MM.1S (cell line): ENCODE measurements at regions not wholly inside any gene's neighbourhood (a gene's known extent, or its start where the extent isn't known, plus 50 kb on each side); places are given as distances from the start of the nearest gene placed in this dataset.

Experiments used
- DNase-seq: peaks from one replicate; pipeline ENCODE4 v3.0.0-alpha.2; 2015
- H2AFZ ChIP-seq: fragments of 300-600 bp; sonication (generic); 2 replicates; pipeline ENCODE4 v1.6.0; 2016; ENCODE audit warnings: antibody characterized with exemption, low read length
- H3F3A ChIP-seq: fragments of 300-600 bp; sonication (generic); 2 replicates; pipeline ENCODE4 v1.6.1; 2016; ENCODE audit warnings: mild to moderate bottlenecking, antibody characterized with exemption, low read length, moderate library complexity, mixed read lengths; ENCODE audit not compliant: insufficient read depth
- H3K27ac ChIP-seq: fragments of 300-600 bp; sonication (generic); 2 replicates; pipeline ENCODE4 v1.5.1; 2016; ENCODE audit warnings: mild to moderate bottlenecking, low read length
- H3K27me3 ChIP-seq: fragments of 300-600 bp; sonication (generic); replicated peaks from 2 replicates; pipeline ENCODE4 v1.6.0; 2016; ENCODE audit warnings: low read length; ENCODE audit not compliant: insufficient read depth
- H3K36me3 ChIP-seq: fragments of 300-600 bp; sonication (generic); replicated peaks from 2 replicates; pipeline ENCODE4 v1.6.1; 2016; ENCODE audit warnings: mild to moderate bottlenecking, low read length, mixed read lengths; ENCODE audit not compliant: insufficient read depth
- H3K4me1 ChIP-seq: fragments of 300-600 bp; sonication (generic); 2 replicates; pipeline ENCODE4 v1.6.1; 2016; ENCODE audit warnings: low read length, mixed read lengths
- H3K4me2 ChIP-seq: fragments of 300-600 bp; sonication (generic); 2 replicates; pipeline ENCODE4 v1.6.0; 2016; ENCODE audit warnings: low read depth, low read length
- H3K4me3 ChIP-seq: fragments of 300-600 bp; sonication (generic); 2 replicates; pipeline ENCODE4 v1.5.1; 2016; ENCODE audit warnings: low read length, mixed read lengths
- H3K79me2 ChIP-seq: fragments of 300-600 bp; sonication (generic); 2 replicates; pipeline ENCODE4 v1.6.1; 2016; ENCODE audit warnings: mixed run types, low read length, mixed read lengths
- H3K9ac ChIP-seq: fragments of 300-600 bp; sonication (generic); 2 replicates; pipeline ENCODE4 v1.6.1; 2016; ENCODE audit warnings: low read length, mixed read lengths
- H3K9me2 ChIP-seq: fragments of 300-600 bp; sonication (generic); replicated peaks from 2 replicates; pipeline ENCODE4 v1.6.1; 2016; ENCODE audit warnings: mild to moderate bottlenecking, low read length, mixed read lengths; ENCODE audit not compliant: insufficient read depth
- H3K9me3 ChIP-seq: fragments of 300-600 bp; sonication (generic); replicated peaks from 2 replicates; pipeline ENCODE4 v1.6.1; 2016; ENCODE audit warnings: mild to moderate bottlenecking, low read length, mixed read lengths; ENCODE audit not compliant: insufficient read depth
- H4K20me1 ChIP-seq: fragments of 300-600 bp; sonication (generic); 2 replicates; pipeline ENCODE4 v1.6.1; 2016; ENCODE audit warnings: mild to moderate bottlenecking, low read length, moderate library complexity, mixed read lengths; ENCODE audit not compliant: insufficient read depth
- EZH2 ChIP-seq: fragments of 300-600 bp; sonication (generic); optimal IDR thresholded peaks from 2 replicates; pipeline ENCODE3; 2017; ENCODE audit warnings: low read depth, mild to moderate bottlenecking, antibody characterized with exemption, low read length, mixed read lengths
- EZH2phosphoT487 ChIP-seq: fragments of 300-600 bp; sonication (generic); IDR thresholded peaks from 2 replicates; pipeline ENCODE4 v1.6.1; 2018; ENCODE audit warnings: antibody characterized with exemption, low read length
- TF ChIP-seq, protein P1 (sequence below): fragments of 300-600 bp; sonication (generic); IDR thresholded peaks from 2 replicates; pipeline ENCODE4 v1.5.1; 2016; ENCODE audit warnings: antibody characterized with exemption, low read length, mixed read lengths

DNA sequence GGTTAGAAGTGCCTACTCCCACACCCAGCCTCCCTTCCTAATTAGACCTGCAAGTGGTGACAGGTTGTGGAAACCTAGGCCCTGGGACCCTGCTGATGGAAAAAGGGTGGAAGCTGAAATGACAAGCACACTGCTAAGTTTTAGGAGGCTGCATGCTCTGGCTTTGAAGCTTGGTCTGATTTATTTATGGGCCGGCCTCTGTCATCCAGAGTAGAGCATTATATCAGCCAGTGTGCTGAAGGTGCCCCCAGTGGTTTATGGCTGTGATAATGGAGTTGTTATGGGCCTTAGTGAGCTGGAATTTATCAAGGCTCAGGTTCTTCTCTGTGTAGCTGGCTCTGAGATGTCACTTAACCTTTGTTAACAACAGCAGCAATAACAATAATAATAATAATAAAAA is 142.6 kb downstream of the UTP18 start:
- TF ChIP-seq EZH2: no peak
- no peak for TF ChIP-seq EZH2phosphoT487
- TF ChIP-seq, protein P1, sequence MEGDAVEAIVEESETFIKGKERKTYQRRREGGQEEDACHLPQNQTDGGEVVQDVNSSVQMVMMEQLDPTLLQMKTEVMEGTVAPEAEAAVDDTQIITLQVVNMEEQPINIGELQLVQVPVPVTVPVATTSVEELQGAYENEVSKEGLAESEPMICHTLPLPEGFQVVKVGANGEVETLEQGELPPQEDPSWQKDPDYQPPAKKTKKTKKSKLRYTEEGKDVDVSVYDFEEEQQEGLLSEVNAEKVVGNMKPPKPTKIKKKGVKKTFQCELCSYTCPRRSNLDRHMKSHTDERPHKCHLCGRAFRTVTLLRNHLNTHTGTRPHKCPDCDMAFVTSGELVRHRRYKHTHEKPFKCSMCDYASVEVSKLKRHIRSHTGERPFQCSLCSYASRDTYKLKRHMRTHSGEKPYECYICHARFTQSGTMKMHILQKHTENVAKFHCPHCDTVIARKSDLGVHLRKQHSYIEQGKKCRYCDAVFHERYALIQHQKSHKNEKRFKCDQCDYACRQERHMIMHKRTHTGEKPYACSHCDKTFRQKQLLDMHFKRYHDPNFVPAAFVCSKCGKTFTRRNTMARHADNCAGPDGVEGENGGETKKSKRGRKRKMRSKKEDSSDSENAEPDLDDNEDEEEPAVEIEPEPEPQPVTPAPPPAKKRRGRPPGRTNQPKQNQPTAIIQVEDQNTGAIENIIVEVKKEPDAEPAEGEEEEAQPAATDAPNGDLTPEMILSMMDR: no peak
- Histone ChIP-seq H3K4me2 (no peak overlapping the region), H3K9ac (no peak overlapping the region), H3K4me3 (no peak overlapping the region), H3K27ac (no peak overlapping the region), H2AFZ (no peak overlapping the region), H3F3A (no peaks in the 10 kb centered on the region), H3K27me3 (no peaks in the 10 kb centered on the region), H3K9me3 (no peaks in the 10 kb centered on the region), H3K9me2 (no peaks in the 10 kb centered on the region), H3K36me3 (no peaks in the 10 kb centered on the region), H4K20me1 (no peaks in the 10 kb centered on the region), H3K79me2 (no peaks in the 10 kb centered on the region), H3K4me1 (no peaks in the 10 kb centered on the region)
- no peak for DNase-seq

DNA sequence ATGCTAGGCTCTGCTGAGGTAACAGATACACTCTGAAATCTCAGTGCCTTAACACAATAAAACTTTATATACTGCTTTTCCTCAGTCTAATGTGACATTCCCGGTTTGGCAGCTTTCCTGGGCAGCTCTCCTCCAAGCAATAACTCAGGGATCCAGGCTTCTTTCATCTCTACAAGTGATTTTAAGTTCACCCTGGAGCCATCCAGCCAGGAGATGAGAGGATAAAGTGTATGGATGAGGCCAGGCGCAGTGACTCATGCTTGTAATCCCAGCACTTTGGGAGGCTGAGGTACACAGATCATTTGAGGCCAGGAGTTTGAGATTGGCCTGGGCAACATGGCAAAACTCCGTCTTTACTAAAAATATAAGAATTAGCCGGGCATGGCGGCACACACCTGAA is 147.2 kb downstream of the UTP18 start:
- Histone ChIP-seq H3K4me2 (no peak overlapping the region), H3K9me2 (no peaks in the 10 kb centered on the region), H3K27me3 (no peaks in the 10 kb centered on the region), H3K79me2 (no peaks in the 10 kb centered on the region), H3K27ac (no peak overlapping the region), H2AFZ (no peak overlapping the region), H3K36me3 (no peaks in the 10 kb centered on the region), H4K20me1 (no peaks in the 10 kb centered on the region), H3K9me3 (no peaks in the 10 kb centered on the region), H3K9ac (no peak overlapping the region), H3K4me3 (no peak overlapping the region), H3K4me1 (no peaks in the 10 kb centered on the region), H3F3A (no peaks in the 10 kb centered on the region)
- DNase-seq: no peak
- TF ChIP-seq EZH2phosphoT487: no peak
- TF ChIP-seq, protein P1: no peak
- TF ChIP-seq EZH2: no peak

DNA sequence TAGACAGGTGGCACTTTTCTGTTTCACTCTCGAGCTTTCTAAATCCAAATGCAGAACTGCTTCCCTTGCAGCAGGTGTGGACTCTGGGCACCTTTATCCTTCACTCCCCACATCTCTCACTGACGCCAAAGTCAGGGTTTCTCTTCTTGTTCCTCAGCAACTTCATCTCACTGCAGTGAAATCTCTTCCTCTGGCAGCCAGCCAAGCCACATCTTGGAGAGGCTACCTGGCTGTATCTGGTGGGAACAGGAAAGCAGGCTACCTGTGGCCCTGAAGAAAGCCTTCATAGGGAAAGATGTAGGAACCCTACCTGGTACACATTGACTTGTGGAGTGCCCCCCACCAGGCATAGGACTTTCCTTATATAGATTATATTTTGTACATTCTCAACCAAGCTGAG is 159.1 kb downstream of the UTP18 start:
- no peaks in the 10 kb centered on the region for H3K27me3 ChIP-seq
- no peak for DNase-seq
- no peaks in the 10 kb centered on the region for H3K9me2 ChIP-seq
- H3K4me2 ChIP-seq: no peak overlapping the region
- no peaks in the 10 kb centered on the region for H3K79me2 ChIP-seq
- H3K4me1 ChIP-seq: no peaks in the 10 kb centered on the region
- H3K9ac ChIP-seq: no peak overlapping the region
- H3K27ac ChIP-seq: no peak overlapping the region
- H3F3A ChIP-seq: no peaks in the 10 kb centered on the region
- no peak overlapping the region for H2AFZ ChIP-seq
- H3K36me3 ChIP-seq: no peaks in the 10 kb centered on the region
- TF ChIP-seq EZH2phosphoT487 (no peak), EZH2 (no peak)
- TF ChIP-seq, protein P1: no peak
- no peak overlapping the region for H3K4me3 ChIP-seq
- no peaks in the 10 kb centered on the region for H3K9me3 ChIP-seq
- no peaks in the 10 kb centered on the region for H4K20me1 ChIP-seq

DNA sequence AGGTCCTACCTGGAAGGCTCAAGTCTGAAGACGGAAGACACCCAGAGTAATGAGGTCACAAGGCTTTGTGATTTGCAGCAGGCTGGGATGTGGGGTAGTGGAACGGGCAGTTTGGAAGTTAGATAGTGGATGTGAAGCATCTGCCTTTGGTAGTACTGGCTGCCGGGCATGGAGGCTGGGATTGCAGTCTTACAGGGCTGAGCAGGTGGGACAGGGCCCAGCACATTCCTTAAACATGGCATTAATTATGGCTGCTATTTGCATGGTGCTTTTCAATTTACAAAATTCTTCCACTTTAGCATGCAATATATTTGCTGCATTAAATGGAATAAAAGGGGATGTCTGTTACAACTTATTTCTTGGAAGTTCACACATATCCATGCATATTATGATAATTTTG is 161.2 kb downstream of the UTP18 start:
- Histone ChIP-seq H3K27ac (no peak overlapping the region), H3K4me2 (no peak overlapping the region)

More for the DNA sequence above, 161.2 kb downstream of the UTP18 start:
- Histone ChIP-seq H4K20me1 (no peaks in the 10 kb centered on the region), H3K36me3 (no peaks in the 10 kb centered on the region), H3K9me3 (no peaks in the 10 kb centered on the region), H3K4me1 (no peaks in the 10 kb centered on the region), H3K9ac (no peak overlapping the region), H2AFZ (no peak overlapping the region), H3K27me3 (no peaks in the 10 kb centered on the region), H3K9me2 (no peaks in the 10 kb centered on the region), H3F3A (no peaks in the 10 kb centered on the region), H3K79me2 (no peaks in the 10 kb centered on the region), H3K4me3 (no peak overlapping the region)
- TF ChIP-seq, protein P1: no peak
- TF ChIP-seq EZH2phosphoT487: no peak
- no peak for TF ChIP-seq EZH2
- no peak for DNase-seq
